ENCODE measurements at regions not wholly inside any gene's neighbourhood (a gene's known extent, or its start where the extent isn't known, plus 50 kb on each side); places are given as distances from the start of the nearest gene placed in this dataset.
A peak's percentile ranks its signal among the peaks of the same experiment; 100 is the strongest.

GRCh38 chr18:1011349-1011748, 106.7 kb downstream of the ADCYAP1 start:
- Histone ChIP-seq H3K4me1 (ENCODE audit: control insufficient read depth in 2 of 3, insufficient read depth in 2 of 3, low read depth in 1 of 3, low read length in 3 of 3) (peaks cover 6 to 14% (median 12%) of the 10 kb centered on the region in 3 donors), H3K9me3 (ENCODE audit: control insufficient read depth in 2 of 3, insufficient read depth in 1 of 3, low read length in 3 of 3) (no peaks in the 10 kb centered on the region), H3K4me3 (ENCODE audit: low read length in 3 of 3) (no peak overlapping the region), H3K9ac (ENCODE audit: low read length in 3 of 3) (no peak overlapping the region), H3K36me3 (ENCODE audit: control insufficient read depth in 2 of 3, insufficient read depth in 3 of 3, low read length in 3 of 3) (no peaks in the 10 kb centered on the region), H3K27ac (ENCODE audit: low read depth in 2 of 2, low read length in 2 of 2) (no peak overlapping the region), H3K27me3 (ENCODE audit: control insufficient read depth, insufficient read depth, low read length) (no peaks in the 10 kb centered on the region)
- no peak for FAIRE-seq
- peak in 1 of 5 donors; percentile 10 for DNase-seq
- TF ChIP-seq CTCF (IDR thresholded peaks at IDR 0.05; ENCODE audit: borderline replicate concordance, extremely low read depth, insufficient read depth) = no peak
- intact Hi-C loops (cut with DNase I) = no loop called here

- DNase-seq (peak in 1 of 5 donors; percentile 13), FAIRE-seq (no peak)
- intact Hi-C loops (cut with DNase I) = no loop called here
- no peaks in the 10 kb centered on the region for H3K9me3 ChIP-seq (ENCODE audit: control insufficient read depth in 2 of 3, insufficient read depth in 1 of 3, low read length in 3 of 3)
- no peak overlapping the region for H3K27ac ChIP-seq (ENCODE audit: low read depth in 2 of 2, low read length in 2 of 2)
- peaks cover 8 to 14% (median 12%) of the 10 kb centered on the region in 3 donors for H3K4me1 ChIP-seq (ENCODE audit: control insufficient read depth in 2 of 3, insufficient read depth in 2 of 3, low read depth in 1 of 3, low read length in 3 of 3)
- TF ChIP-seq CTCF (IDR thresholded peaks at IDR 0.05; ENCODE audit: borderline replicate concordance, extremely low read depth, insufficient read depth) = no peak
- H3K27me3 ChIP-seq (ENCODE audit: control insufficient read depth, insufficient read depth, low read length) = no peaks in the 10 kb centered on the region
- H3K4me3 ChIP-seq (ENCODE audit: low read length in 3 of 3) = no peak overlapping the region
- H3K36me3 ChIP-seq (ENCODE audit: control insufficient read depth in 2 of 3, insufficient read depth in 3 of 3, low read length in 3 of 3) = no peaks in the 10 kb centered on the region
- no peak overlapping the region for H3K9ac ChIP-seq (ENCODE audit: low read length in 3 of 3)
These were observed 108.1 kb downstream of the ADCYAP1 start for GRCh38 chr18:1012775-1013174.

- Histone ChIP-seq H3K27ac (ENCODE audit: low read depth in 2 of 2, low read length in 2 of 2) (no peak overlapping the region), H3K4me1 (ENCODE audit: control insufficient read depth in 2 of 3, insufficient read depth in 2 of 3, low read depth in 1 of 3, low read length in 3 of 3) (peaks cover 11 to 14% (median 12%) of the 10 kb centered on the region in 3 donors), H3K9ac (ENCODE audit: low read length in 3 of 3) (no peak overlapping the region), H3K27me3 (ENCODE audit: control insufficient read depth, insufficient read depth, low read length) (no peaks in the 10 kb centered on the region), H3K9me3 (ENCODE audit: control insufficient read depth in 2 of 3, insufficient read depth in 1 of 3, low read length in 3 of 3) (no peaks in the 10 kb centered on the region), H3K4me3 (ENCODE audit: low read length in 3 of 3) (no peak overlapping the region), H3K36me3 (ENCODE audit: control insufficient read depth in 2 of 3, insufficient read depth in 3 of 3, low read length in 3 of 3) (no peaks in the 10 kb centered on the region)
- DNase-seq = no peak
- intact Hi-C loops (cut with DNase I) = no loop called here
- no peak for FAIRE-seq
- no peak for TF ChIP-seq CTCF (IDR thresholded peaks at IDR 0.05; ENCODE audit: borderline replicate concordance, extremely low read depth, insufficient read depth)
These were observed 109.3 kb downstream of the ADCYAP1 start for GRCh38 chr18:1013951-1014350.

- H3K9me3 ChIP-seq (ENCODE audit: control insufficient read depth in 2 of 3, insufficient read depth in 1 of 3, low read length in 3 of 3) = no peaks in the 10 kb centered on the region
- no peaks in the 10 kb centered on the region for H3K27me3 ChIP-seq (ENCODE audit: control insufficient read depth, insufficient read depth, low read length)
- intact Hi-C loops (cut with DNase I) = no loop called here
- H3K4me3 ChIP-seq (ENCODE audit: low read length in 3 of 3) = no peak overlapping the region
- DNase-seq (peak in 4 of 5 donors; percentile 21 to 73 (median 49)), FAIRE-seq (no peak)
- H3K4me1 ChIP-seq (ENCODE audit: control insufficient read depth in 2 of 3, insufficient read depth in 2 of 3, low read depth in 1 of 3, low read length in 3 of 3) = peaks cover 11 to 14% (median 12%) of the 10 kb centered on the region in 3 donors
- no peak overlapping the region for H3K9ac ChIP-seq (ENCODE audit: low read length in 3 of 3)
- no peaks in the 10 kb centered on the region for H3K36me3 ChIP-seq (ENCODE audit: control insufficient read depth in 2 of 3, insufficient read depth in 3 of 3, low read length in 3 of 3)
- no peak for TF ChIP-seq CTCF (IDR thresholded peaks at IDR 0.05; ENCODE audit: borderline replicate concordance, extremely low read depth, insufficient read depth)
- no peak overlapping the region for H3K27ac ChIP-seq (ENCODE audit: low read depth in 2 of 2, low read length in 2 of 2)
These were observed 109.8 kb downstream of the ADCYAP1 start for GRCh38 chr18:1014509-1014908.

Data from kidney (tissue), 13 donors.